ENCODE measurements at regions not wholly inside any gene's neighbourhood (a gene's known extent, or its start where the extent isn't known, plus 50 kb on each side); places are given as distances from the start of the nearest gene placed in this dataset.

GRCh38 chr10:63077800-63078199, 55.3 kb upstream of the NRBF2 start:
- Histone ChIP-seq H3K36me3 (no peaks in the 10 kb centered on the region), H3K27me3 (no peaks in the 10 kb centered on the region), H3K9me3 (no peaks in the 10 kb centered on the region), H3K4me1 (no peaks in the 10 kb centered on the region), H3K27ac (no peak overlapping the region), H3K4me3 (no peak overlapping the region)
- intact Hi-C loops (cut with DNase I) = no loop called here
- no peak for DNase-seq
- WGBS, 2 donors = 77 to 88% methylated on average over 4 of the region's 4 CpGs
- no peak for ATAC-seq
- TF ChIP-seq CTCF (IDR thresholded peaks at IDR 0.05) = no peak
- FAIRE-seq = no peak

GRCh38 chr10:63072951-63073350, 60.2 kb upstream of the NRBF2 start:
- DNase-seq (peak in 1 of 6 donors; percentile 33), FAIRE-seq (no peak), ATAC-seq (no peak)
- TF ChIP-seq CTCF (IDR thresholded peaks at IDR 0.05) = no peak
- 52 to 66% methylated on average over 11 of the region's 11 CpGs for WGBS, 2 donors
- Histone ChIP-seq H3K4me1 (no peaks in the 10 kb centered on the region), H3K4me3 (no peak overlapping the region), H3K27ac (no peak overlapping the region), H3K27me3 (no peaks in the 10 kb centered on the region), H3K36me3 (no peaks in the 10 kb centered on the region), H3K9me3 (no peaks in the 10 kb centered on the region)
- intact Hi-C loops (cut with DNase I) = no loop called here

- H3K9me3 ChIP-seq = no peaks in the 10 kb centered on the region
- DNase-seq (no peak), FAIRE-seq (no peak), ATAC-seq (no peak)
- no peak overlapping the region for H3K27ac ChIP-seq
- H3K27me3 ChIP-seq = no peaks in the 10 kb centered on the region
- intact Hi-C loops (cut with DNase I) = no loop called here
- 57 to 72% methylated on average over 11 of the region's 11 CpGs for WGBS, 2 donors
- H3K4me3 ChIP-seq = no peak overlapping the region
- H3K36me3 ChIP-seq = no peaks in the 10 kb centered on the region
- TF ChIP-seq CTCF (IDR thresholded peaks at IDR 0.05) = no peak
- H3K4me1 ChIP-seq = no peaks in the 10 kb centered on the region
Observed at GRCh38 chr10:63071145-63071544, 62.0 kb upstream of the NRBF2 start.

- ATAC-seq (no peak), FAIRE-seq (no peak), DNase-seq (no peak)
- Histone ChIP-seq H3K27me3 (peaks cover 0 to 7% (median 0%) of the 10 kb centered on the region in 4 donors), H3K4me1 (no peaks in the 10 kb centered on the region), H3K9me3 (no peaks in the 10 kb centered on the region), H3K36me3 (no peaks in the 10 kb centered on the region), H3K4me3 (no peak overlapping the region), H3K27ac (no peak overlapping the region)
- WGBS, 2 donors = 25 to 34% methylated on average over 1 of the region's 1 CpG
- intact Hi-C loops (cut with DNase I) = no loop called here
- no peak for TF ChIP-seq CTCF (IDR thresholded peaks at IDR 0.05)
Observed at GRCh38 chr10:63069318-63069717, 63.8 kb upstream of the NRBF2 start.

- H3K36me3 ChIP-seq = no peaks in the 10 kb centered on the region
- no peak for FAIRE-seq
Observed at GRCh38 chr10:63068246-63068645, 64.9 kb upstream of the NRBF2 start.

More at GRCh38 chr10:63068246-63068645, 64.9 kb upstream of the NRBF2 start:
- no peak for ATAC-seq
- no peak for DNase-seq
- no peaks in the 10 kb centered on the region for H3K4me1 ChIP-seq
- TF ChIP-seq CTCF (IDR thresholded peaks at IDR 0.05) = no peak
- peaks cover 0 to 7% (median 0%) of the 10 kb centered on the region in 4 donors for H3K27me3 ChIP-seq
- WGBS, 2 donors = 69 to 75% methylated on average over 7 of the region's 7 CpGs
- intact Hi-C loops (cut with DNase I) = no loop called here
- H3K4me3 ChIP-seq = no peak overlapping the region
- H3K27ac ChIP-seq = no peak overlapping the region
- H3K9me3 ChIP-seq = no peaks in the 10 kb centered on the region

All from pancreas (tissue), 10 donors.